ENCODE measurements at regions not wholly inside any gene's neighbourhood (a gene's known extent, or its start where the extent isn't known, plus 50 kb on each side); places are given as distances from the start of the nearest gene placed in this dataset.

DNA sequence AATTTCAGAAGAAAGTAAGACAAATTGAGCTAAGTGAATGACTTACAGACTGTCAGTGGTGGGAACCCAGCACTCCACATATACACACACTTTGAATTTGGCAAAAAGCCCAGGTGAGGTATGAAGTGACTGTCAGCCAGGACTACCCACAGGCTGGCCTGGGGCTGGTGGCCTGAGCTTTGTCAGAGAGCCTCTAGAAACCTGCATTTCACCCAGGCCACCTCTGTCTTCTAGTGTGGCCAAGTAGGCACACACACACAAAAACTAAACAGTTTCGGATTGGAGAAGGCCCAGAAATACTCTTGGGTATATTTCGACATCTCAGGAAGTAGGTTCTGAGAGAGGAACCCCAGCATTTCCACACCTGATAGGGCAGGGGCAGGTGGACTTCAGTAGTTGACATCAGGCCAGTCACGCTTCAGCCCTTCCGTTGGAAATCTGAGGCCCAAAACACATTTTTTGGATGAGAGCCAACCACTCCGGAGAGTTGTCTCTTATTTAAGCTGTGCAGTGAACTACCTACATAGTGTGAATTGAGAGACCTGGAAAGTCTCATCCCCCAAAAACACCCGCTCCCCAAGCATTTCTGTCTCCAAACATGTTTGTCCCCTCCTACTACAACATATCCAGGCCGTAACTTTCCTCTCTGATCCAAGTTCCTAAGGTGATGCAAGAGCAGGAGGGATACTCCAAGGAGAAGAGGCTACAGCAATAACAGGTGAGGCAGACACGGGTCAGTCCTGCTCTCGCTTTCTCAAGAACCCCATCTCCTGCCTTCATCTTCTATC lies 167.2 kb upstream of the PROX1 start:
- ChIA-PET CTCF (no interaction called here), POLR2A (no interaction called here)
- Histone ChIP-seq H3K4me1 (ENCODE audit: control insufficient read depth, insufficient read depth, low read length) (no peaks in the 10 kb centered on the region), H3K9me3 (ENCODE audit: control insufficient read depth, insufficient read depth, low read depth, low read length) (no peaks in the 10 kb centered on the region), H3K27me3 (ENCODE audit: control insufficient read depth, insufficient read depth, low read length) (no peaks in the 10 kb centered on the region), H3K4me3 (ENCODE audit: low read depth in 2 of 2, low read length in 2 of 2) (no peak overlapping the region), H3K27ac (ENCODE audit: low read length) (no peak overlapping the region), H3K36me3 (ENCODE audit: control insufficient read depth, insufficient read depth, low read length) (no peaks in the 10 kb centered on the region)
- in situ Hi-C loops (cut with HindIII; ENCODE audit: low pct_unique_long_range_greater_than_20kb, low sequenced_read_pairs) = no loop called here
- intact Hi-C loops (cut with micrococcal nuclease; ENCODE audit: unreplicated experiment) = no loop called here
- DNase-seq (ENCODE audit: low read depth, low spot score) = no peak
- no peak for ATAC-seq
- no TSS peak for BruUV-seq (replicated peaks)
- TF ChIP-seq CTCF (IDR thresholded peaks at IDR 0.05) (no peak), SIN3A (IDR thresholded peaks at IDR 0.05; ENCODE audit: borderline replicate concordance, insufficient read depth, low read depth, low read length) (no peak), REST (IDR thresholded peaks at IDR 0.05; ENCODE audit: insufficient read depth in 1 of 2, low read depth in 2 of 2, low read length in 1 of 2) (no peak), POLR2AphosphoS5 (IDR thresholded peaks at IDR 0.05; ENCODE audit: low read depth, low read length) (no peak), TCF7L2 (IDR thresholded peaks at IDR 0.05; ENCODE audit: low read depth, low read length) (no peak)

GRCh38 chr1:213821175-213821942 lies 166.4 kb upstream of the PROX1 start:
- ChIA-PET POLR2A (interaction anchor here (0.6 kb wide), 1 partner anchor 594 kb away, joined by 3 read pairs; no protein-coding TSS in a partner anchor), CTCF (interaction anchor here (0.7 kb wide), 1 partner anchor 858 kb away, joined by 3 read pairs; no protein-coding TSS in a partner anchor)
- no TSS peak for BruUV-seq (replicated peaks)
- no peak for ATAC-seq
- no peak for DNase-seq (ENCODE audit: low read depth, low spot score)
- H3K27me3 ChIP-seq (ENCODE audit: control insufficient read depth, insufficient read depth, low read length) = no peaks in the 10 kb centered on the region; the same call in 1 of the 2 replicates
- no peak overlapping the region for H3K27ac ChIP-seq (ENCODE audit: low read length)
- H3K36me3 ChIP-seq (ENCODE audit: control insufficient read depth, insufficient read depth, low read length) = no peaks in the 10 kb centered on the region
- intact Hi-C loops (cut with micrococcal nuclease; ENCODE audit: unreplicated experiment) = no loop called here
- no peaks in the 10 kb centered on the region for H3K4me1 ChIP-seq (ENCODE audit: control insufficient read depth, insufficient read depth, low read length)
- in situ Hi-C loops (cut with HindIII; ENCODE audit: low pct_unique_long_range_greater_than_20kb, low sequenced_read_pairs) = no loop called here
- no peaks in the 10 kb centered on the region for H3K9me3 ChIP-seq (ENCODE audit: control insufficient read depth, insufficient read depth, low read depth, low read length)
- no peak for TF ChIP-seq CTCF (IDR thresholded peaks at IDR 0.05)
- no peak for TF ChIP-seq POLR2AphosphoS5 (IDR thresholded peaks at IDR 0.05; ENCODE audit: low read depth, low read length)
- TF ChIP-seq TCF7L2 (IDR thresholded peaks at IDR 0.05; ENCODE audit: low read depth, low read length) = no peak
- TF ChIP-seq SIN3A (IDR thresholded peaks at IDR 0.05; ENCODE audit: borderline replicate concordance, insufficient read depth, low read depth, low read length) = no peak
- TF ChIP-seq REST (IDR thresholded peaks at IDR 0.05; ENCODE audit: insufficient read depth in 1 of 2, low read depth in 2 of 2, low read length in 1 of 2) = no peak
- no peak overlapping the region for H3K4me3 ChIP-seq (ENCODE audit: low read depth in 2 of 2, low read length in 2 of 2)

Data from Panc1 (cell line).